Activated naive CD8-positive, alpha-beta T cell treated with anti-CD3 and anti-CD28 coated beads for 36 hours (primary cell): ENCODE measurements at regions not wholly inside any gene's neighbourhood (a gene's known extent, or its start where the extent isn't known, plus 50 kb on each side); places are given as distances from the start of the nearest gene placed in this dataset.
"Not testable (repeated sequence)": the region's sequence is repeated elsewhere in the genome, so short reads cannot be mapped to it uniquely, and the experiment has no call there.

Source experiments
- DNase-seq: peaks from one replicate; pipeline ENCODE4 v3.0.0; 2021
- H3K27ac Mint-ChIP-seq: one replicate; pipeline ENCODE4 v1.8.0; 2022; ENCODE audit warnings: mild to moderate bottlenecking, moderate library complexity, mixed read lengths
- H3K27me3 Mint-ChIP-seq: one replicate; pipeline ENCODE4 v1.8.0; 2022; ENCODE audit warnings: mild to moderate bottlenecking, mixed read lengths
- H3K36me3 Mint-ChIP-seq: one replicate; pipeline ENCODE4 v1.8.0; 2021; ENCODE audit warnings: mild to moderate bottlenecking, mixed read lengths
- H3K4me1 Mint-ChIP-seq: one replicate; pipeline ENCODE4 v1.8.0; 2021; ENCODE audit warnings: mixed read lengths
- H3K4me3 Mint-ChIP-seq: one replicate; pipeline ENCODE4 v1.8.0; 2022; ENCODE audit warnings: mild to moderate bottlenecking, moderate library complexity, mixed read lengths
- H3K9me3 Mint-ChIP-seq: one replicate; pipeline ENCODE4 v1.8.0; 2022; ENCODE audit warnings: mixed read lengths

GRCh38 chr3:115281697-115282675 is 134.9 kb upstream of the ZBTB20 start:
- H3K27ac Mint-ChIP-seq: no peak overlapping the region
- H3K27me3 Mint-ChIP-seq: no peaks in the 10 kb centered on the region
- DNase-seq: no peak
- H3K4me3 Mint-ChIP-seq: no peak overlapping the region
- H3K4me1 Mint-ChIP-seq: no peaks in the 10 kb centered on the region
- H3K36me3 Mint-ChIP-seq: no peaks in the 10 kb centered on the region
- no peaks in the 10 kb centered on the region for H3K9me3 Mint-ChIP-seq

- no peaks in the 10 kb centered on the region for H3K36me3 Mint-ChIP-seq
- H3K9me3 Mint-ChIP-seq: no peaks in the 10 kb centered on the region
- H3K4me3 Mint-ChIP-seq: no peak overlapping the region
- DNase-seq: no peak
- no peak overlapping the region for H3K27ac Mint-ChIP-seq
- H3K27me3 Mint-ChIP-seq: no peaks in the 10 kb centered on the region
- no peaks in the 10 kb centered on the region for H3K4me1 Mint-ChIP-seq
Measured at GRCh38 chr3:115284980-115285379, 137.9 kb upstream of the ZBTB20 start.

- Mint-ChIP-seq H3K9me3 (no peaks in the 10 kb centered on the region), H3K27ac (no peak overlapping the region), H3K4me3 (no peak overlapping the region), H3K4me1 (no peaks in the 10 kb centered on the region), H3K36me3 (no peaks in the 10 kb centered on the region), H3K27me3 (no peaks in the 10 kb centered on the region)
- no peak for DNase-seq
Measured at GRCh38 chr3:115286529-115287197, 139.6 kb upstream of the ZBTB20 start.

- Mint-ChIP-seq H3K4me3 (no peak overlapping the region), H3K9me3 (no peaks in the 10 kb centered on the region), H3K4me1 (no peaks in the 10 kb centered on the region), H3K27ac (no peak overlapping the region), H3K36me3 (no peaks in the 10 kb centered on the region), H3K27me3 (no peaks in the 10 kb centered on the region)
- no peak for DNase-seq
Measured at GRCh38 chr3:115287198-115287597, 140.1 kb upstream of the ZBTB20 start.

GRCh38 chr3:115292131-115292530 is 145.0 kb upstream of the ZBTB20 start:
- no peak for DNase-seq
- no peaks in the 10 kb centered on the region for H3K4me1 Mint-ChIP-seq
- no peaks in the 10 kb centered on the region for H3K36me3 Mint-ChIP-seq
- H3K4me3 Mint-ChIP-seq: no peak overlapping the region
- no peaks in the 10 kb centered on the region for H3K27me3 Mint-ChIP-seq
- H3K27ac Mint-ChIP-seq: no peak overlapping the region
- H3K9me3 Mint-ChIP-seq: no peaks in the 10 kb centered on the region

- Mint-ChIP-seq H3K4me1 (no peaks in the 10 kb centered on the region), H3K9me3 (no peaks in the 10 kb centered on the region), H3K36me3 (no peaks in the 10 kb centered on the region), H3K4me3 (no peak overlapping the region), H3K27ac (no peak overlapping the region), H3K27me3 (no peaks in the 10 kb centered on the region)
- no peak for DNase-seq
Measured at GRCh38 chr3:115292677-115293165, 145.6 kb upstream of the ZBTB20 start.

- no peak overlapping the region for H3K27ac Mint-ChIP-seq
- no peaks in the 10 kb centered on the region for H3K36me3 Mint-ChIP-seq
- no peak for DNase-seq
- H3K9me3 Mint-ChIP-seq: no peaks in the 10 kb centered on the region
- no peak overlapping the region for H3K4me3 Mint-ChIP-seq
- H3K4me1 Mint-ChIP-seq: no peaks in the 10 kb centered on the region
- H3K27me3 Mint-ChIP-seq: no peaks in the 10 kb centered on the region
Measured at GRCh38 chr3:115293321-115293720, 146.2 kb upstream of the ZBTB20 start.

- Mint-ChIP-seq H3K27ac (no peak overlapping the region), H3K4me1 (no peaks in the 10 kb centered on the region)
Measured at GRCh38 chr3:115301364-115301860, 154.3 kb upstream of the ZBTB20 start.

GRCh38 chr3:115317953-115318352 is 170.9 kb upstream of the ZBTB20 start:
- H3K27me3 Mint-ChIP-seq, DNase-seq, H3K4me3 Mint-ChIP-seq, H3K9me3 Mint-ChIP-seq, H3K4me1 Mint-ChIP-seq, H3K36me3 Mint-ChIP-seq, H3K27ac Mint-ChIP-seq: not testable (repeated sequence)

More at GRCh38 chr3:115301364-115301860, 154.3 kb upstream of the ZBTB20 start:
- H3K9me3 Mint-ChIP-seq: peaks cover 6% of the 10 kb centered on the region
- no peaks in the 10 kb centered on the region for H3K27me3 Mint-ChIP-seq
- H3K4me3 Mint-ChIP-seq: no peak overlapping the region
- no peak for DNase-seq
- no peaks in the 10 kb centered on the region for H3K36me3 Mint-ChIP-seq

GRCh38 chr3:115321400-115321805 is 174.3 kb upstream of the ZBTB20 start:
- no peaks in the 10 kb centered on the region for H3K4me1 Mint-ChIP-seq
- no peak for DNase-seq
- no peaks in the 10 kb centered on the region for H3K36me3 Mint-ChIP-seq
- no peaks in the 10 kb centered on the region for H3K27me3 Mint-ChIP-seq
- no peak overlapping the region for H3K27ac Mint-ChIP-seq
- H3K4me3 Mint-ChIP-seq: no peak overlapping the region
- peaks cover 8% of the 10 kb centered on the region for H3K9me3 Mint-ChIP-seq

GRCh38 chr3:115322901-115323300 is 175.8 kb upstream of the ZBTB20 start:
- no peak overlapping the region for H3K4me3 Mint-ChIP-seq
- H3K27ac Mint-ChIP-seq: no peak overlapping the region
- no peaks in the 10 kb centered on the region for H3K4me1 Mint-ChIP-seq
- no peak for DNase-seq
- H3K9me3 Mint-ChIP-seq: peaks cover 7% of the 10 kb centered on the region
- H3K36me3 Mint-ChIP-seq: no peaks in the 10 kb centered on the region
- H3K27me3 Mint-ChIP-seq: no peaks in the 10 kb centered on the region

GRCh38 chr3:115323380-115323779 is 176.3 kb upstream of the ZBTB20 start:
- no peak for DNase-seq
- H3K4me3 Mint-ChIP-seq: no peak overlapping the region
- H3K36me3 Mint-ChIP-seq: no peaks in the 10 kb centered on the region
- no peaks in the 10 kb centered on the region for H3K27me3 Mint-ChIP-seq
- H3K27ac Mint-ChIP-seq: no peak overlapping the region
- no peaks in the 10 kb centered on the region for H3K4me1 Mint-ChIP-seq
- peaks cover 5% of the 10 kb centered on the region for H3K9me3 Mint-ChIP-seq

GRCh38 chr3:115324056-115324455 is 177.0 kb upstream of the ZBTB20 start:
- DNase-seq: no peak
- no peaks in the 10 kb centered on the region for H3K36me3 Mint-ChIP-seq
- no peak overlapping the region for H3K27ac Mint-ChIP-seq
- H3K4me3 Mint-ChIP-seq: no peak overlapping the region
- no peaks in the 10 kb centered on the region for H3K27me3 Mint-ChIP-seq
- peaks cover 4% of the 10 kb centered on the region for H3K9me3 Mint-ChIP-seq
- H3K4me1 Mint-ChIP-seq: no peaks in the 10 kb centered on the region

GRCh38 chr3:115325539-115325938 is 178.5 kb upstream of the ZBTB20 start:
- Mint-ChIP-seq H3K36me3 (no peaks in the 10 kb centered on the region), H3K27me3 (no peaks in the 10 kb centered on the region), H3K27ac (no peak overlapping the region), H3K4me1 (no peaks in the 10 kb centered on the region), H3K4me3 (no peak overlapping the region), H3K9me3 (peaks cover 4% of the 10 kb centered on the region)
- no peak for DNase-seq

GRCh38 chr3:115330430-115330829 is 183.3 kb upstream of the ZBTB20 start:
- Mint-ChIP-seq H3K27ac (no peak overlapping the region), H3K36me3 (no peaks in the 10 kb centered on the region), H3K27me3 (no peaks in the 10 kb centered on the region), H3K4me1 (no peaks in the 10 kb centered on the region), H3K4me3 (no peak overlapping the region), H3K9me3 (peaks cover 2% of the 10 kb centered on the region)
- no peak for DNase-seq
